HFF-Myc (cell line): ENCODE measurements at regions not wholly inside any gene's neighbourhood (a gene's known extent, or its start where the extent isn't known, plus 50 kb on each side); places are given as distances from the start of the nearest gene placed in this dataset.
"Not testable (repeated sequence)": the region's sequence is repeated elsewhere in the genome, so short reads cannot be mapped to it uniquely, and the experiment has no call there.

Source experiments
- DNase-seq: peaks from one replicate; pipeline ENCODE4 v3.0.0-alpha.2; 2011; ENCODE audit warnings: low read depth; ENCODE audit errors: extremely low read depth
- H3K4me3 ChIP-seq: replicated peaks from 2 replicates; pipeline ENCODE4 v1.5.1; 2011; ENCODE audit warnings: low read depth, mild to moderate bottlenecking, control low read depth, low read length
- TF ChIP-seq, protein P1 (sequence below): IDR thresholded peaks from 2 replicates; pipeline ENCODE4 v1.5.1; 2012; ENCODE audit warnings: mild to moderate bottlenecking, low read depth, low read length, control low read depth; ENCODE audit errors: missing control alignments

DNA sequence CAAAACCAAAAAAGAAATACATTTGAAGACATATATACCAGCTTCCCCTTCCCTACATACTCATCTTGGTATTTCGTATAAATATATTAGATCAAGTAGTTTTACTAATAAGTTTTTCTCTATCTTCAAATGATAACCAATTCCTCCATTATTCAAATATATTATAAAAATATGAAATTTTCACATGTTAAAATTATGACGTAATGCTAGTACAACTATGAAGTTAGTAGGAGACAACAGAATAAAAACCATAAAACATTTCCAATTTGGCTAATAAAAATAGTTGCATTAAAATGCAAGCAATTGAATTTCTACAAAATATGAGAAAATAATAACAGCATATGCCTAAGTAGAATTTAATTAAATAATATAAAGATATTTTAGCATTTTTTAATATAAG, 501.8 kb upstream of the SLITRK5 start:
- DNase-seq = no peak
- TF ChIP-seq, protein P1, sequence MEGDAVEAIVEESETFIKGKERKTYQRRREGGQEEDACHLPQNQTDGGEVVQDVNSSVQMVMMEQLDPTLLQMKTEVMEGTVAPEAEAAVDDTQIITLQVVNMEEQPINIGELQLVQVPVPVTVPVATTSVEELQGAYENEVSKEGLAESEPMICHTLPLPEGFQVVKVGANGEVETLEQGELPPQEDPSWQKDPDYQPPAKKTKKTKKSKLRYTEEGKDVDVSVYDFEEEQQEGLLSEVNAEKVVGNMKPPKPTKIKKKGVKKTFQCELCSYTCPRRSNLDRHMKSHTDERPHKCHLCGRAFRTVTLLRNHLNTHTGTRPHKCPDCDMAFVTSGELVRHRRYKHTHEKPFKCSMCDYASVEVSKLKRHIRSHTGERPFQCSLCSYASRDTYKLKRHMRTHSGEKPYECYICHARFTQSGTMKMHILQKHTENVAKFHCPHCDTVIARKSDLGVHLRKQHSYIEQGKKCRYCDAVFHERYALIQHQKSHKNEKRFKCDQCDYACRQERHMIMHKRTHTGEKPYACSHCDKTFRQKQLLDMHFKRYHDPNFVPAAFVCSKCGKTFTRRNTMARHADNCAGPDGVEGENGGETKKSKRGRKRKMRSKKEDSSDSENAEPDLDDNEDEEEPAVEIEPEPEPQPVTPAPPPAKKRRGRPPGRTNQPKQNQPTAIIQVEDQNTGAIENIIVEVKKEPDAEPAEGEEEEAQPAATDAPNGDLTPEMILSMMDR = no peak
- no peak overlapping the region for H3K4me3 ChIP-seq

DNA sequence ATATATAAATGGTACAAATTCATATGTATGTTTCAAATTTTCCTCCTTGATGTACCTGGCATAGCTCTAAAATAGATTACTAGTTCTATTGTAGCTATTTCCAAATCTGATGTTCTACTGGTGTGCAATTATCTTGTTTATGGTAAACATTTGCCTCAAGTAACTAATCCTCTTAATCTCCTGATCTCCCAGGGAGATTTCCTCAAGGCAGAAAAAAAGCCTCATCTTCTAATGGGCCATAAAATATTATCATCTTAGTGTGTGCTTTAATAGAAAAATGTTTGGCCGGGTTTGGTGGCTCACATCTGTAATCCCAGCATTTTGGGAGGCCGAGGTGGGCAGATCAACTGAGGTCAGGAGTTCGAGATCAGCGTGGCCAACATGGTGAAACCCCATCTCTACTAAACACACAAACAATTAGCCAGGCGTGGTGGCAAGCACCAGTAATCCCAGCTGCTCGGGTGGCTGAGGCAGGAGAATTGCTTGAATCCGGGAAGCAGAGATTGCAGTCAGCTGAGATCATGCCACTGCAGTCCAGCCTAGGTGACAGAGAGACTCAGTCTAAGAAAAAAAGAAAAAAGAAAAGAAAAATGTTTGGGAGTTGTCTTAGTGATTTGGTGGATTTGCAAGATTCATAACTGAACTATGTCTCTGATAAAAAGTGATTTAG, 498.9 kb upstream of the SLITRK5 start:
- TF ChIP-seq, protein P1 = no peak
- H3K4me3 ChIP-seq = no peak overlapping the region
- DNase-seq = no peak

DNA sequence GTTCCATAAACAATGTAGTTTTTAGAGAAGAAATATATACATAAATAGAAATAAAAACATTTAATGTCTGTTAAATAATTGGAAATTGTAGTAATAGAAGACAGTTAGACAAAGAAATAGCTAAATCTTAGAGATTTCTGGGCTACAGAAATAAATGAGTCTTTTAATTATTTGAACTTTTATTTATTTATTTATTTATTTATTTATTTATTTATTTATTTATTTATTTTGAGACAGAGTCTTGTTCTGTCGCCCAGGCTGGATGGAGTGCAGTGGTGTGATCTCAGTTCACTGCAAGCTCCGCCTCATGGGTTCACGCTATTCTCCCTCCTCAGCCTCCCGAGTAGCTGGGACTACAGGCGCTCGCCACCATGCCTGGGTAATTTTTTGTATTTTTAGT, 486.0 kb upstream of the SLITRK5 start:
- H3K4me3 ChIP-seq = not testable (repeated sequence)

DNA sequence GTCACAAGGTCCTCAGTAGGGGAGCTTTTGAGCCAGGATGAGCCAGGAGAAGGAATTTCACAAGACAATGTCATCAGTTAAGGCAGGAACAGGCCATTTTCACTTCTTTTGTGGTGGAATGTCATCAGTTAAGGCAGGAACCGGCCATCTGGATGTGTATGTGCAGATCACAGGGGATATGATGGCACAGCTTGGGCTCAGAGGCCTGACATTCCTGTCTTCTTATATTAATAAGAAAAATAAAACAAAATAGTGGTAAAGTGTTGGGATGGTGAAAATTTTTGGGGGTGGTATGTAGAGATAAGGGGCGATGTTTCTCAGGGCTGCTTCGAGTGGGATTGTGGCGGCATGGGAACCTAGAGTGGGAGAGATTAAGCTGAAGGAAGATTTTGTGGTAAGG, 484.5 kb upstream of the SLITRK5 start:
- H3K4me3 ChIP-seq, DNase-seq: not testable (repeated sequence)

More for the DNA sequence above, 486.0 kb upstream of the SLITRK5 start:
- not testable (repeated sequence) for DNase-seq

DNA sequence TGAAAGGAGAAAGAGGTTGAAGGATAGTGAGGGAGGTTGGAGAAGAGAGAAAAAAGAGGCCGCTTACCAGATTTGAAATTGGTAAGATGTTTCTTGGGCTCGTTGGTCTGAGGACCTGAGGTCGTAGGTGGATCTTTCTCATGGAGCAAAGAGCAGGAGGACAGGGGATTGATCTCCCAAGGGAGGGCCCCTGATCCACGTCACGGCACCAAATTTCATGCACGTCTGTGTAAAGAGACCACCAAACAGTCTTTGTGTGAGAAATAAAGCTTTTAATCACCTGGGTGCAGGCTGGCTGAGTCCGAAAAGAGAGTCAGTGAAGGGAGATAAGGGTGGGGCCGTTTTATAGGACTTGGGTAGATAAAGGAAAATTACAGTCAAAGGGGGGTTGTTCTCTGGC, 479.7 kb upstream of the SLITRK5 start:
- DNase-seq, H3K4me3 ChIP-seq: not testable (repeated sequence)

DNA sequence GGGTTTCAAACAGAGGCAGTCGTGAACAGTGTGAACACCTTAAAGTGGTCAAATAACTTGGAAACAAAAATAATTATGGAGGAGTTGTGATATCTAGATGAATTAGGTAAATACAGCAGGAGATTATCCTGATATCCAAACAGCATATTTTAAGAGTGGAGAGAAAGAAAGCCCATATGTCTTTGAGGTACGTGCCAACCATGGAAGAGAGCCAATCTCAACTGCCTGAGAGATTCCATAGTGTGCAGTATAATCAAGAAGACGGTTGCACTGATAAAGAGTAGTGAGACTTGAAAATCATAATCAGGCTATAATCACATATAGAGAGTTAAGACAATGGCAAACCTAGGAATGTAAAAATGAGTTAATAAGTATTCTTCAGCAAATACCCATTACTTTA, 472.8 kb upstream of the SLITRK5 start:
- H3K4me3 ChIP-seq = no peak overlapping the region
- no peak for DNase-seq
- TF ChIP-seq, protein P1 = no peak

DNA sequence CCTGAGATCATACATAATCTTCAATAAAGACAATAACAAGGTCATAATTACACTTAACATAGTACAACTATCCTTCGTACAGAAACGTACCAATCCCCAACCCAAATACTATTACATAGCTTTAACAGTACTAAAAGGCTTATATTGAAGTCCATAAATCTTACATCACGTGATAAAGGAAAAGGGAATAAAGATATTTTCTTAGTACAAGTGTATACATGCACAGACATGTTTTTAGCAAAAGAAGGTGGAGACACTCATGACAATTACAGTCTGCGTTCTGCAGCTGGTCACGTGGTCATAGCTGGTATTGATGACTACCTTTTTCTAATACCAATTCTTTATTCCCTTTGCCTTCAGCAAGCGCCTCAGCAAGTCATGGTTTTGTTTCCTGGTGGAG, 464.5 kb upstream of the SLITRK5 start:
- TF ChIP-seq, protein P1 = no peak
- no peak overlapping the region for H3K4me3 ChIP-seq
- DNase-seq = no peak

DNA sequence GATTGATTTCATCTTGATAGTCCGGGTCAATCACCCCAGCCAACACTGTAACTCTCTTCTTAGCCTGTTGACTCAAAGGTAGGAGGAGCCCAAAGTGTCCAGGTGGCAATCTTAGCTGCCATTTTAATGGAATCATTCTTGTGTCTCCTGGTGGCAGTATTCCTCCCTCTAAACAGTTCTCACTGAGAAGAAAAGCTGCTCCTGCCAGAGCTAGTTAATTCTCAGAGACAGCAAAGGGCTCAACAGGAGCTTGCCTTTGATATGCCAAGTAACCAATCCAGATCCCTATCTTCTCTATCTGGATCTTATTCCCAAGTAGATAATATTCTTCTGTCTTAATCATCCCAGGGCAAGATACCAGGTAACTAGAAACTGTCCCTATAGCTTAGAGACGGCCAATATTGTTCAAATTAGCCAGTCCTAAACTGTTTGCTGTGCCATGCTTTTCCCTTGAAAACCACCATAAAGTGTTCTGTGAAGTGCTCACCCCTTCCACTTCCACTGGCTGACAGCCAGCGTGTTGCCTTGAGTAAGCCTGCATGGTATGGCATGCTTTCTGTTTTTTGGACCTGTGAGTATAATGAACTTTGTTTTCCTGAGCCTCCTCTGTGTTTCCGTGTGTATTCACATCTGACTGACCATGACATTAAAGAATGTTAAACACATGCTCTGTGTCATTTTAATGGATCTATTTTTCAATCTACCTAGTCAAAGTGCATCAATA, 463.7 kb upstream of the SLITRK5 start:
- H3K4me3 ChIP-seq = no peak overlapping the region
- TF ChIP-seq, protein P1 = no peak
- no peak for DNase-seq
